ENCODE measurements at regions not wholly inside any gene's neighbourhood (a gene's known extent, or its start where the extent isn't known, plus 50 kb on each side); places are given as distances from the start of the nearest gene placed in this dataset.

DNA sequence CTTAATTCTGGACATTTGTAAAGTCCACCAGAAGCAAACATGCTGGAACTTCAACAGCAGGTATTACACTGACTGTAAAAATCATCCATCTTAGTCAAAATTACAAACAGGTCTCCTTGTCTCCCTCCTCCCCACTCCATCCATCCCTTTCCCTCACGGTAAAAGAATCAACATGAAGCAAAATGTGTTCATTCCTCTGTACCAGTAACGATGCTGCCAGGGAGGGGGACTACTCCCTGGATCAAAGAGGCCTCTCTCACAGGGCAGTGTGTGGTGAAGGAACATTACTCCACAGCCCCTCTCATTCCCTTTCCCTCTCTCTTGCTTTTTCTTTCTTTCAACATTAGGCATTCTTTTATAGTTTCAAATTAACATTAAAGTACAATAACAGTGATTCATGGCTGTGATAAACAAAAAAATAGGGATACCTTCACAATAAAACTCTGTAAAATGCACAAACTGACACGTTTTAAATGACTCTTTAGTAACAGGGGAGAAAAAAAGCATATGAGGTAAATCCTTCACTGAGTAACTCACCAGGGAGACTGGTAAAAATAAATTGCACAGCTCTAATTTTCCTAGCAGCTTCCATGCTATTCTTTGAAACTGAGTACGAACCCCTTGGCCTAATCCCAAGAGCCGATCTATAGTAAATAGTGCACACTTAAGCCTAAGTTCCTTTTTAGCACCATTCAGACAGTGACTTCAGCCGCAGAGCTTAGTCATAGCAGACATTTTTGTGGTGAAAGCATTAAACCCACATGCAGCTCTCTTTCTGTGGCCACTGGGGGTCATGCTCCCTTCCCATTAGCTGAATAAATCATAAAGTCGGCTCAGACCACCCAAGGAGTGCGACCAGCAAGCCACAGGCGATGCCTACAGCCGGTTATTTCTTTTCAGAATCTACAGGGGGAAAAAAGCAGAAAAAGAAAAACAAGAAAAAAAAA lies 215.6 kb upstream of the GYPA start:
- no peak for TF ChIP-seq EZH2 (IDR thresholded peaks at IDR 0.05; ENCODE audit: low read depth)
- TF ChIP-seq, protein P1, sequence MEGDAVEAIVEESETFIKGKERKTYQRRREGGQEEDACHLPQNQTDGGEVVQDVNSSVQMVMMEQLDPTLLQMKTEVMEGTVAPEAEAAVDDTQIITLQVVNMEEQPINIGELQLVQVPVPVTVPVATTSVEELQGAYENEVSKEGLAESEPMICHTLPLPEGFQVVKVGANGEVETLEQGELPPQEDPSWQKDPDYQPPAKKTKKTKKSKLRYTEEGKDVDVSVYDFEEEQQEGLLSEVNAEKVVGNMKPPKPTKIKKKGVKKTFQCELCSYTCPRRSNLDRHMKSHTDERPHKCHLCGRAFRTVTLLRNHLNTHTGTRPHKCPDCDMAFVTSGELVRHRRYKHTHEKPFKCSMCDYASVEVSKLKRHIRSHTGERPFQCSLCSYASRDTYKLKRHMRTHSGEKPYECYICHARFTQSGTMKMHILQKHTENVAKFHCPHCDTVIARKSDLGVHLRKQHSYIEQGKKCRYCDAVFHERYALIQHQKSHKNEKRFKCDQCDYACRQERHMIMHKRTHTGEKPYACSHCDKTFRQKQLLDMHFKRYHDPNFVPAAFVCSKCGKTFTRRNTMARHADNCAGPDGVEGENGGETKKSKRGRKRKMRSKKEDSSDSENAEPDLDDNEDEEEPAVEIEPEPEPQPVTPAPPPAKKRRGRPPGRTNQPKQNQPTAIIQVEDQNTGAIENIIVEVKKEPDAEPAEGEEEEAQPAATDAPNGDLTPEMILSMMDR (conservative IDR thresholded peaks at IDR 0.05), result no peak
